G401 (cell line): ENCODE measurements at regions not wholly inside any gene's neighbourhood (a gene's known extent, or its start where the extent isn't known, plus 50 kb on each side); places are given as distances from the start of the nearest gene placed in this dataset.

Experiments used
- DNase-seq: peaks from one replicate; pipeline ENCODE4 v3.0.0-alpha.2; 2015; ENCODE audit warnings: low spot score
- in situ Hi-C: cut with HindIII; loops from 2 replicates; pipeline ENCODE4 v1.10.0; 2016; ENCODE audit warnings: low sequenced_read_pairs, mixed read lengths

- in situ Hi-C loops: no loop called here
- no peak for DNase-seq
Measured at GRCh38 chr6:129967427-129967826, 51.0 kb upstream of the L3MBTL3 start.

GRCh38 chr6:129966125-129966524 lies 52.3 kb upstream of the L3MBTL3 start:
- DNase-seq: no peak
- in situ Hi-C loops: no loop called here

GRCh38 chr6:129965096-129965495 lies 53.3 kb upstream of the L3MBTL3 start:
- no peak for DNase-seq
- in situ Hi-C loops: no loop called here

GRCh38 chr6:129959358-129959930 lies 58.9 kb upstream of the L3MBTL3 start:
- no peak for DNase-seq

GRCh38 chr6:129957941-129958898 lies 60.2 kb upstream of the L3MBTL3 start:
- in situ Hi-C loops: no loop called here
- DNase-seq: no peak

More at GRCh38 chr6:129959358-129959930, 58.9 kb upstream of the L3MBTL3 start:
- in situ Hi-C loops: no loop called here

GRCh38 chr6:129955584-129955983 lies 62.8 kb upstream of the L3MBTL3 start:
- no peak for DNase-seq
- in situ Hi-C loops: no loop called here

- DNase-seq: no peak
- in situ Hi-C loops: no loop called here
Measured at GRCh38 chr6:129954749-129955431, 63.5 kb upstream of the L3MBTL3 start.

- in situ Hi-C loops: no loop called here
Measured at GRCh38 chr6:129947797-129948196, 70.6 kb upstream of the L3MBTL3 start.

GRCh38 chr6:129946439-129947140 lies 71.8 kb upstream of the L3MBTL3 start:
- in situ Hi-C loops: no loop called here

More at GRCh38 chr6:129947797-129948196, 70.6 kb upstream of the L3MBTL3 start:
- peak; percentile 47 for DNase-seq

GRCh38 chr6:129943637-129944271 lies 74.6 kb upstream of the L3MBTL3 start:
- in situ Hi-C loops: no loop called here
- DNase-seq: no peak

More at GRCh38 chr6:129946439-129947140, 71.8 kb upstream of the L3MBTL3 start:
- peak; percentile 64 for DNase-seq

GRCh38 chr6:129940454-129941195 lies 77.8 kb upstream of the L3MBTL3 start:
- no peak for DNase-seq
- in situ Hi-C loops: no loop called here

GRCh38 chr6:129938249-129939020 lies 77.3 kb upstream of the TMEM244 start:
- in situ Hi-C loops: no loop called here
- DNase-seq: no peak

GRCh38 chr6:129936329-129937165 lies 75.4 kb upstream of the TMEM244 start:
- peak; percentile 54 for DNase-seq

GRCh38 chr6:129932321-129932720 lies 71.2 kb upstream of the TMEM244 start:
- in situ Hi-C loops: no loop called here
- no peak for DNase-seq

More at GRCh38 chr6:129936329-129937165, 75.4 kb upstream of the TMEM244 start:
- in situ Hi-C loops: no loop called here

- in situ Hi-C loops: no loop called here
- no peak for DNase-seq
Measured at GRCh38 chr6:129929433-129929832, 68.3 kb upstream of the TMEM244 start.

GRCh38 chr6:129923530-129924250 lies 62.6 kb upstream of the TMEM244 start:
- in situ Hi-C loops: no loop called here
- no peak for DNase-seq
